ENCODE measurements at regions not wholly inside any gene's neighbourhood (a gene's known extent, or its start where the extent isn't known, plus 50 kb on each side); places are given as distances from the start of the nearest gene placed in this dataset.
"Not testable (repeated sequence)": the region's sequence is repeated elsewhere in the genome, so short reads cannot be mapped to it uniquely, and the experiment has no call there.

DNA sequence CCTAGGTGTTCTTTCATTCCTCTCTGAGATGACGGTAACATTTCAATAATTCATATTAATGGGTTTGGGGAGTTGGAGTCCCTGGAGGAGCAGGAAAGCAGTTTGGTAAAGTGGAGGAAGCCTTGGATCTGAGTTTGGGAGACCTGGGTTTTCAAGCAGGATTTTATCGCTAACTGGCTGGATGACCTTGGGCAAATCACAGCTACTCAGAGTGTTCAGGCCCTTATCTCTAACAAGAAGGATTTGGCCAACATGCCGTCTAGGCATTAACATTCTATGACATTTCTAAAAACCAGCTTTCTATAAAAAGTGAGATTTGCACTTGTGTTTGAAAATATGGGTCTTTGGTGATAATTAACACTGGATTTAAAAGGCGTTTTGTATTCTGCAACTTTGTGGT, 59.7 kb upstream of the MEX3C start:
- DNase-seq (ENCODE audit: low read depth) = no peak
- TF ChIP-seq, protein P1, sequence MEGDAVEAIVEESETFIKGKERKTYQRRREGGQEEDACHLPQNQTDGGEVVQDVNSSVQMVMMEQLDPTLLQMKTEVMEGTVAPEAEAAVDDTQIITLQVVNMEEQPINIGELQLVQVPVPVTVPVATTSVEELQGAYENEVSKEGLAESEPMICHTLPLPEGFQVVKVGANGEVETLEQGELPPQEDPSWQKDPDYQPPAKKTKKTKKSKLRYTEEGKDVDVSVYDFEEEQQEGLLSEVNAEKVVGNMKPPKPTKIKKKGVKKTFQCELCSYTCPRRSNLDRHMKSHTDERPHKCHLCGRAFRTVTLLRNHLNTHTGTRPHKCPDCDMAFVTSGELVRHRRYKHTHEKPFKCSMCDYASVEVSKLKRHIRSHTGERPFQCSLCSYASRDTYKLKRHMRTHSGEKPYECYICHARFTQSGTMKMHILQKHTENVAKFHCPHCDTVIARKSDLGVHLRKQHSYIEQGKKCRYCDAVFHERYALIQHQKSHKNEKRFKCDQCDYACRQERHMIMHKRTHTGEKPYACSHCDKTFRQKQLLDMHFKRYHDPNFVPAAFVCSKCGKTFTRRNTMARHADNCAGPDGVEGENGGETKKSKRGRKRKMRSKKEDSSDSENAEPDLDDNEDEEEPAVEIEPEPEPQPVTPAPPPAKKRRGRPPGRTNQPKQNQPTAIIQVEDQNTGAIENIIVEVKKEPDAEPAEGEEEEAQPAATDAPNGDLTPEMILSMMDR (IDR thresholded peaks at IDR 0.05; ENCODE audit: insufficient read depth, low read length, poor library complexity, severe bottlenecking) = no peak
- Histone ChIP-seq H3K4me3 (ENCODE audit: low read depth, low read length) (no peak overlapping the region), H3K27me3 (ENCODE audit: control insufficient read depth, insufficient read depth, low read length) (no peaks in the 10 kb centered on the region), H3K36me3 (ENCODE audit: control insufficient read depth, insufficient read depth, low read length) (no peaks in the 10 kb centered on the region)

DNA sequence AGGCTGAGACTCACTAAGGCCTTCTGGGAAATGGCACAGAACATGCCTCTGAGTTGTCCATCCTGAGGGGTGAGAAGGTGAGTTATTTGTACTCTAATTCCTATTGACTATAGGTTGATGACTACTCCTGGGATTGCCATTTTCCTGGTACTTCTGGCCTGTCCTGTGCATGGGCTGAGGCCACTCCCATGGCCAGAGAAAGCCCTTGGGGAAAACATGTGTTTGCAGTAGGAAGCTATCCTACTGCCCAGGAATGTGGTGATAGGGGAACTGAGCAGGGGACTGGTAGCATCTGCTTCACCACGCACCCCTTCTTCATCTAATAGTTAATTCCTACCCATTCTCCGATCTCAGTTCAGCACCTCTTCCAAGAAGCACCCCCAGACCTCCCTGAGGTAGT, 62.6 kb upstream of the MEX3C start:
- TF ChIP-seq, protein P1 (IDR thresholded peaks at IDR 0.05; ENCODE audit: insufficient read depth, low read length, poor library complexity, severe bottlenecking) = no peak
- Histone ChIP-seq H3K27me3 (ENCODE audit: control insufficient read depth, insufficient read depth, low read length) (no peaks in the 10 kb centered on the region), H3K36me3 (ENCODE audit: control insufficient read depth, insufficient read depth, low read length) (no peaks in the 10 kb centered on the region), H3K4me3 (ENCODE audit: low read depth, low read length) (no peak overlapping the region)
- DNase-seq (ENCODE audit: low read depth) = no peak

DNA sequence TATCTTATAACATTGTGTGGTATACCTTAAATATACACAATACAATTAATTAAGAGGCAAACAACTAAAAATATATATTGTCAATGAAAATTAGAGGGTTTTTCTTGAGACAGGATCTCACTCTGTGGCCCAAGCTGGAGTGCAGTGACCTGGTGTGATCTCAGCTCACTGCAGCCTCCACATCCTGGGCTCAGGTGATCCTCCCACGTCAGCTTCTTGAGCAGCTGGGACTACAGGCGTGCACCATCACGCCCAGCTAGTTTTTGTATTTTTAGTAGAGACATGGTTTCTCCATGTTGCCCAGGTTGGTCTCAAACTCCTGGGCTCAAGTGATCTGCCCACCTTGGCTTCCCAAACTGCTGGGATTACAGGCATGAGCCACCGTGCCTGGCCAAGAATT, 68.6 kb upstream of the MEX3C start:
- not testable (repeated sequence) for H3K36me3 ChIP-seq (ENCODE audit: control insufficient read depth, insufficient read depth, low read length); H3K27me3 ChIP-seq (ENCODE audit: control insufficient read depth, insufficient read depth, low read length); H3K4me3 ChIP-seq (ENCODE audit: low read depth, low read length); DNase-seq (ENCODE audit: low read depth)

DNA sequence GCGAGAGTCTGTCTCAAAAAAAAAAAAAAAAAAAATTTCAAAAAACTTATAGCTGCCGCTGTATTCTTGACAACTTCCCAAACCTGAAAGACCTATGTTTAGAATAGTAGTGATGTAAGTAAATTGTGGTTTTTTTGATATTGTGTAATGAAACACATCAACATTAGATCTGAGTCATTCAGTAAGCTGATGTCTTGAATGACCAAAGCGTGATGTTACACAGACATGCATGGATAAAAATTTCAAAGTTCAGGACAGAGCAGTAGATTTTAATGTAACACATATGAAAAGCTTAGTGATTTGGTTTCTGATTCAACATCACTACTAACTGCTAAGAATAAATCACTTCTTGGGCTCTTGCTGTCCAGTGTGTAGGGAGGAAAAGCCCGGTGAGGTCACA, 69.3 kb upstream of the MEX3C start:
- no peaks in the 10 kb centered on the region for H3K27me3 ChIP-seq (ENCODE audit: control insufficient read depth, insufficient read depth, low read length)
- H3K4me3 ChIP-seq (ENCODE audit: low read depth, low read length) = no peak overlapping the region
- TF ChIP-seq, protein P1 (IDR thresholded peaks at IDR 0.05; ENCODE audit: insufficient read depth, low read length, poor library complexity, severe bottlenecking) = no peak
- no peak for DNase-seq (ENCODE audit: low read depth)
- H3K36me3 ChIP-seq (ENCODE audit: control insufficient read depth, insufficient read depth, low read length) = no peaks in the 10 kb centered on the region

DNA sequence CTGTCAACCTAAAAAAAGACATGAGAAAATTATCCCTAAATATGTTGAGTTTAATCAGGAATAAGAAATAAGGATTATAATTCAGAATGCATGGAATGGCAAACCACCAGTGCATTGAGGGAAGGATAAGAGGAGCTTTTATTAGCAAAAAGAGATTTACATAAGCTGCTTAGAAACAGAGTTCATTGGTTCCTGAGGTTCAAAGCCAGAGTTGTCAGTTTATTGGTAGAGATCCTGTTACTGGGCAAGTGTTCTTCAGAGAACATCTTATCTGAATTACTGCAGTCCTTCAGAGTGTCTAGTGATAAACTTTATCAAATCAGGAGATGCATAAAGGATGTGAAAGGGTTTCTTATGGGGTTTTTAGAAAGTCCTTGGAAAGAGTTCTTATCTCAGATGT, 76.0 kb upstream of the MEX3C start:
- H3K27me3 ChIP-seq (ENCODE audit: control insufficient read depth, insufficient read depth, low read length) = no peaks in the 10 kb centered on the region

DNA sequence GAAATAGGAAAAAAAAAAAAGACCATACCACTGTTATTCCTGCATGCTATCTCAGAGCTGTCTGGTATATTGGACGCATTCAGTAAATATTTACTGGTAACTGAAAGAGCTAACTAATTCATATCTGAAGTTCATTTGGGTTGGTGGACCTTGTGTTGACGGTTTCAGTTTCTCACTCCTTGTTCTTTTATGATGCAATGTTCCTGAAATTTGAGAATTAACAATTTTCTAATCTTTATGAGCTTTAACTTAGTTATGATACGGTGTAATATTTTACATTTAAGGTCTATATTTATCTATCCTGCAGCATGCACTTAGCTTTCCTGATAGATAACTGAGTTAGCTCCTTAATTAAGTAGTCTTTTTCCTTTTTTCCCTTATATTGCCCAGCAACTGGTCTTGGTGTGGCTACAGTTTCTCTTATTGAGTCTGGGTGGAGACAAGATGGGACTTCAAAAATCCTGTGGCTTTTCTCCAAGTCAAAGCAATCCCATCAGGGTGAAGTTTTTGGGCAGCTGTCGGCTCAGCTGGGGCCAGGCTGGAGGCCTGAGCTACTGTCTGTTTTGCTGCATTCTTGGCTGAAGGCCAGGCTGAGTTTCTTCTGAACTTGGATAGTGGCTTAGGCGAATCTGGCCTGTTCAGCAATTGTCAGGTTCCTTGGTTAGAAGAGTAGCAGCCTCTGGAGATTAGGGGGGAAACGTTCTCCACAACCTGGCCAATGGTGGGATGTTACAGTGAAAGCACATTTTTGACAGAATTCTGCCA, 78.4 kb upstream of the MEX3C start:
- no peaks in the 10 kb centered on the region for H3K36me3 ChIP-seq (ENCODE audit: control insufficient read depth, insufficient read depth, low read length)
- no peak overlapping the region for H3K4me3 ChIP-seq (ENCODE audit: low read depth, low read length)
- DNase-seq (ENCODE audit: low read depth) = no peak
- TF ChIP-seq, protein P1 (IDR thresholded peaks at IDR 0.05; ENCODE audit: insufficient read depth, low read length, poor library complexity, severe bottlenecking) = no peak
- no peaks in the 10 kb centered on the region for H3K27me3 ChIP-seq (ENCODE audit: control insufficient read depth, insufficient read depth, low read length)

More for the DNA sequence above, 76.0 kb upstream of the MEX3C start:
- TF ChIP-seq, protein P1 (IDR thresholded peaks at IDR 0.05; ENCODE audit: insufficient read depth, low read length, poor library complexity, severe bottlenecking) = no peak
- no peaks in the 10 kb centered on the region for H3K36me3 ChIP-seq (ENCODE audit: control insufficient read depth, insufficient read depth, low read length)
- no peak for DNase-seq (ENCODE audit: low read depth)
- no peak overlapping the region for H3K4me3 ChIP-seq (ENCODE audit: low read depth, low read length)

All from kidney epithelial cell (primary cell).